22Rv1 (cell line): ENCODE measurements at regions not wholly inside any gene's neighbourhood (a gene's known extent, or its start where the extent isn't known, plus 50 kb on each side); places are given as distances from the start of the nearest gene placed in this dataset.

Experiments
- ZFX ChIP-seq: fragments of 450-650 bp; IDR thresholded peaks from 2 replicates; pipeline ENCODE4 v1.6.1; 2017; ENCODE audit warnings: antibody characterized with exemption, borderline replicate concordance
- TF ChIP-seq, protein P1 (sequence below): fragments of 450-650 bp; IDR thresholded peaks from 2 replicates; pipeline ENCODE4 v1.5.1; 2017; ENCODE audit warnings: mild to moderate bottlenecking

DNA sequence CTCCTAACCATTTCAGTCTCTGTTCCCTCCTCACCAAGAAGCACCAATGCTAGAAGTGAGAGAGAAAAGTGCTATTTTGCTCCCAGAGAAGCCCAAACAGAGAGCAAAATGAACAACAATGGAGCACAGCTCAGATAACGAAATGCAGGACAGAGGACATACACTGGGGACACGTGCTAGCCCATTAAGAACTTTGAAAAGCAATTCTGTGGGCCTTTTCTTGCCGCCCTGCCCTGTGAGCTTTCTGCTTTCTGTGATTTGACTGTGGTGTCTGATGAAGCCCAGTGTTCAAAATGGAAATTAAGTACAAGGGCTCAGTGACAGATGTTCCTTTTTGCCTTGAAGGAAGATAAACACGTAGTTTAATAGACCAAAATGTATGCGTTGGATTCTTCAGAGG, 130.8 kb downstream of the S1PR1 start:
- TF ChIP-seq, protein P1, sequence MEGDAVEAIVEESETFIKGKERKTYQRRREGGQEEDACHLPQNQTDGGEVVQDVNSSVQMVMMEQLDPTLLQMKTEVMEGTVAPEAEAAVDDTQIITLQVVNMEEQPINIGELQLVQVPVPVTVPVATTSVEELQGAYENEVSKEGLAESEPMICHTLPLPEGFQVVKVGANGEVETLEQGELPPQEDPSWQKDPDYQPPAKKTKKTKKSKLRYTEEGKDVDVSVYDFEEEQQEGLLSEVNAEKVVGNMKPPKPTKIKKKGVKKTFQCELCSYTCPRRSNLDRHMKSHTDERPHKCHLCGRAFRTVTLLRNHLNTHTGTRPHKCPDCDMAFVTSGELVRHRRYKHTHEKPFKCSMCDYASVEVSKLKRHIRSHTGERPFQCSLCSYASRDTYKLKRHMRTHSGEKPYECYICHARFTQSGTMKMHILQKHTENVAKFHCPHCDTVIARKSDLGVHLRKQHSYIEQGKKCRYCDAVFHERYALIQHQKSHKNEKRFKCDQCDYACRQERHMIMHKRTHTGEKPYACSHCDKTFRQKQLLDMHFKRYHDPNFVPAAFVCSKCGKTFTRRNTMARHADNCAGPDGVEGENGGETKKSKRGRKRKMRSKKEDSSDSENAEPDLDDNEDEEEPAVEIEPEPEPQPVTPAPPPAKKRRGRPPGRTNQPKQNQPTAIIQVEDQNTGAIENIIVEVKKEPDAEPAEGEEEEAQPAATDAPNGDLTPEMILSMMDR, result no peak
- no peak for TF ChIP-seq ZFX
